K562 (cell line): ENCODE measurements at regions not wholly inside any gene's neighbourhood (a gene's known extent, or its start where the extent isn't known, plus 50 kb on each side); places are given as distances from the start of the nearest gene placed in this dataset.
A peak's percentile ranks its signal among the peaks of the same experiment; 100 is the strongest.

Experiments used
- ATAC-seq: fragments of 200-7000 bp; cut with Tn5 transposase; 3 replicates; pipeline ENCODE4 v1.9.1; 2020; ENCODE audit warnings: moderate library complexity
- BruUV-seq: library from RNA; stranded (reverse); fragments of 400-500 nt; replicated peaks from 2 replicates; lab custom pipeline; 2021; lab: Mats Ljungman, UMichigan
- CTCF ChIA-PET: fragments of 300-600 bp; formaldehyde crosslinking; extraction: SDS; loops from one replicate; lab custom pipeline; 2021; ENCODE audit warnings: low intra/inter-chr PET ratio; lab: Yijun Ruan, JAX
- POLR2A ChIA-PET: fragments of 300-600, 350-650 bp; sonication (Branson Sonifier 250); formaldehyde crosslinking; extraction: SDS; loops from one replicate; lab custom pipeline; 2021; ENCODE audit warnings: antibody characterized with exemption, inconsistent platforms; lab: Yijun Ruan, JAX
- DNase-seq, 4 experiments: peaks; one replicate each; pipeline versions ENCODE4 v3.0.0 to v3.0.0-alpha.2; 2011 to 2018; ENCODE audit warnings: low spot score in 3 of 4, mixed read lengths in 3 of 4; ENCODE audit errors: extremely low read depth in 1 of 4
- FAIRE-seq: peaks from 2 replicates; lab custom pipeline; 2011; peaks lifted over from hg19 to GRCh38; lab: Jason Lieb, UNC
- H2AFZ ChIP-seq: 2 replicates; pipeline ENCODE4 v1.6.0; 2011; ENCODE audit warnings: low read depth, low read length, control low read depth, inconsistent platforms
- H3K27ac ChIP-seq: fragments of 200-600 bp; 3 replicates; pipeline ENCODE4 v1.8.0; 2011; ENCODE audit warnings: low read depth, mild to moderate bottlenecking, control low read depth, inconsistent platforms, low read length, moderate library complexity, mixed read lengths; ENCODE audit errors: extremely low read depth
- H3K27me3 ChIP-seq, 2 experiments: fragments of 300-600 bp in 1 of 2; 2 replicates in 1 of 2; 3 replicates in 1 of 2; pipeline versions ENCODE4 v1.6.0 to v1.8.0; 2011; ENCODE audit warnings: inconsistent platforms in 2 of 2, low read length in 2 of 2, mild to moderate bottlenecking in 1 of 2, mixed read lengths in 1 of 2, moderate library complexity in 1 of 2; ENCODE audit not compliant: control insufficient read depth in 2 of 2, insufficient read depth in 2 of 2
- H3K36me3 ChIP-seq: fragments of 300-600 bp; 3 replicates; pipeline ENCODE4 v1.8.0; 2011; ENCODE audit warnings: mild to moderate bottlenecking, low read length, inconsistent platforms; ENCODE audit not compliant: control insufficient read depth, insufficient read depth
- H3K4me1 ChIP-seq, 2 experiments: fragments of 200-600 bp in 1 of 2; replicated peaks in 1 of 2; 2 replicates in 1 of 2; 3 replicates in 1 of 2; pipeline versions ENCODE4 v1.5.1 to v1.8.0; 2011; ENCODE audit warnings: inconsistent platforms in 2 of 2, low read length in 2 of 2, mild to moderate bottlenecking in 1 of 2, mixed read lengths in 1 of 2, moderate library complexity in 1 of 2; ENCODE audit not compliant: control insufficient read depth in 2 of 2, insufficient read depth in 2 of 2
- H3K4me2 ChIP-seq: 2 replicates; pipeline ENCODE4 v1.6.1; 2011; ENCODE audit warnings: low read length, control low read depth, inconsistent platforms, mixed read lengths; ENCODE audit not compliant: insufficient read depth
- H3K4me3 ChIP-seq: fragments of 200-600 bp; sonication (generic), shearing (Covaris generic); 2 replicates; pipeline ENCODE4 v1.5.1; 2016; ENCODE audit warnings: control low read depth, inconsistent platforms
- H3K79me2 ChIP-seq: fragments of 200-600 bp; 3 replicates; pipeline ENCODE4 v1.8.0; 2011; ENCODE audit warnings: low read length, inconsistent platforms; ENCODE audit not compliant: control insufficient read depth, insufficient read depth
- H3K9ac ChIP-seq, 2 experiments: 2 replicates each; pipeline versions ENCODE4 v1.6.0 to v1.6.1; 2011; ENCODE audit warnings: low read depth in 2 of 2, low read length in 2 of 2, control low read depth in 1 of 2, inconsistent platforms in 1 of 2, mild to moderate bottlenecking in 1 of 2, mixed read lengths in 1 of 2; ENCODE audit not compliant: insufficient read depth in 1 of 2
- H3K9me1 ChIP-seq: one replicate; pipeline ENCODE4 v1.6.0; 2011; ENCODE audit warnings: inconsistent platforms, mild to moderate bottlenecking, low read length, moderate library complexity; ENCODE audit not compliant: control insufficient read depth, insufficient read depth
- H3K9me3 ChIP-seq: replicated peaks from 2 replicates; pipeline ENCODE4 v1.5.1; 2011; ENCODE audit warnings: low read depth, low read length, inconsistent platforms; ENCODE audit not compliant: control insufficient read depth, insufficient read depth
- H4K20me1 ChIP-seq: replicated peaks from 2 replicates; pipeline ENCODE4 v1.6.1; 2011; ENCODE audit warnings: low read length, inconsistent platforms, mixed read lengths; ENCODE audit not compliant: control insufficient read depth, insufficient read depth
- ARID1B ChIP-seq: fragments of 450-650 bp; IDR thresholded peaks from 2 replicates; pipeline ENCODE4 v1.6.1; 2016; ENCODE audit warnings: antibody characterized with exemption, mild to moderate bottlenecking, inconsistent platforms
- BHLHE40 ChIP-seq: IDR thresholded peaks from 2 replicates; pipeline ENCODE4 v1.6.1; 2011; ENCODE audit warnings: low read length, improper control_type of control experiment
- CBFA2T3 ChIP-seq: fragments of 450-650 bp; IDR thresholded peaks from 2 replicates; pipeline ENCODE4 v1.6.1; 2017
- FOSL1 ChIP-seq: fragments of 200-800 bp; sonication (Bioruptor generic); conservative IDR thresholded peaks from 2 replicates; pipeline ENCODE4 v1.6.1; 2016; ENCODE audit warnings: missing genetic modification characterization, missing compliant biosample characterization
- FOXA3 ChIP-seq, 2 experiments: fragments of 450-650 bp in 1 of 2; sonication (generic) in 1 of 2; formaldehyde crosslinking; IDR thresholded peaks in 1 of 2; conservative IDR thresholded peaks in 1 of 2; 2 replicates each; pipeline versions ENCODE4 v1.4.0 to v1.8.0; 2020 to 2022; ENCODE audit warnings: mild to moderate bottlenecking in 2 of 2, missing genetic modification reagents in 1 of 2
- KDM1A ChIP-seq, 2 experiments: fragments of 450-650 bp; IDR thresholded peaks; 2 replicates each; pipeline ENCODE4 v1.6.1; 2016; ENCODE audit warnings: mild to moderate bottlenecking in 2 of 2
- MEIS2 ChIP-seq: fragments of 450-650 bp; IDR thresholded peaks from 2 replicates; pipeline ENCODE4 v1.6.1; 2014; ENCODE audit warnings: mild to moderate bottlenecking; ENCODE audit not compliant: partially characterized antibody
- NCOR1 ChIP-seq: fragments of 450-650 bp; IDR thresholded peaks from 2 replicates; pipeline ENCODE4 v1.6.1; 2016; ENCODE audit warnings: mild to moderate bottlenecking, moderate library complexity
- RCOR1 ChIP-seq, 2 experiments: IDR thresholded peaks; 2 replicates each; pipeline ENCODE4 v1.6.1; 2012; ENCODE audit warnings: low read depth in 2 of 2, low read length in 2 of 2, borderline replicate concordance in 1 of 2, improper control_type of control experiment in 1 of 2
- SMARCA4 ChIP-seq: fragments of 450-650 bp; IDR thresholded peaks from 2 replicates; pipeline ENCODE4 v1.6.1; 2016
- SOX6 ChIP-seq: fragments of 450-650 bp; IDR thresholded peaks from 2 replicates; pipeline ENCODE4 v1.6.1; 2014; ENCODE audit warnings: mild to moderate bottlenecking
- TCF3 ChIP-seq: sonication (generic); formaldehyde crosslinking; IDR thresholded peaks from 2 replicates; pipeline ENCODE4 v1.4.0; 2020; ENCODE audit warnings: mild to moderate bottlenecking, missing genetic modification reagents
- TEAD4 ChIP-seq, 2 experiments: sonication (generic) in 1 of 2; formaldehyde crosslinking in 1 of 2; IDR thresholded peaks; 2 replicates each; pipeline versions ENCODE4 v1.6.1 to v1.8.0; 2012 to 2022; ENCODE audit warnings: borderline replicate concordance in 1 of 2, inconsistent platforms in 1 of 2, low read length in 1 of 2, mild to moderate bottlenecking in 1 of 2, missing genetic modification reagents in 1 of 2
- ZC3H4 ChIP-seq: sonication (generic); formaldehyde crosslinking; IDR thresholded peaks from 2 replicates; pipeline ENCODE4 v1.9.0; 2021; ENCODE audit warnings: missing genetic modification reagents, borderline replicate concordance
- ZNF239 ChIP-seq: fragments of 250-450 bp; sonication (Bioruptor Pico); IDR thresholded peaks from 2 replicates; pipeline ENCODE4 v1.4.0; 2020; ENCODE audit warnings: mild to moderate bottlenecking
- ZNF436 ChIP-seq: fragments of 250-450, 450-650 bp; sonication (Bioruptor Pico); formaldehyde crosslinking; IDR thresholded peaks from 2 replicates; pipeline ENCODE4 v1.7.0; 2020; ENCODE audit warnings: mild to moderate bottlenecking
- ZNF445 ChIP-seq: fragments of 250-450 bp; sonication (Bioruptor Pico); IDR thresholded peaks from 2 replicates; pipeline ENCODE4 v1.4.0; 2020; ENCODE audit warnings: low read depth, mild to moderate bottlenecking, moderate library complexity
- ZNF561 ChIP-seq: fragments of 450-650 bp; formaldehyde crosslinking; conservative IDR thresholded peaks from 2 replicates; pipeline ENCODE4 v1.4.0; 2020; ENCODE audit warnings: mild to moderate bottlenecking, moderate library complexity
- WGBS: fragments of 100-300 bp; shearing (Covaris generic); methylation state at CpG from one replicate; pipeline ENCODE4 v1.1.6; 2016; ENCODE audit warnings: low coverage, mixed read lengths; ENCODE audit not compliant: insufficient coverage; ENCODE audit errors: missing lambda C conversion rate; 5-methylcytosine and 5-hydroxymethylcytosine counted together
- in situ Hi-C: fragments of 300-500 bp; cut with MboI; formaldehyde crosslinking; loops from 4 replicates; pipeline ENCODE4 v1.15.0; 2018; ENCODE audit warnings: inconsistent platforms, mixed read lengths
- intact Hi-C: fragments of 100-400 bp; cut with micrococcal nuclease; formaldehyde crosslinking; loops from 2 replicates; pipeline ENCODE4 v1.14.2; 2022
- TF ChIP-seq, protein P1 (sequence below): fragments of 450-650 bp; formaldehyde crosslinking; IDR thresholded peaks from 2 replicates; pipeline ENCODE4 v1.4.0; 2020; ENCODE audit warnings: mild to moderate bottlenecking, moderate library complexity
- TF ChIP-seq, protein P2 (sequence below): fragments of 450-650 bp; IDR thresholded peaks from 2 replicates; pipeline ENCODE4 v1.6.1; 2016; ENCODE audit warnings: low read depth, mild to moderate bottlenecking, moderate library complexity

DNA sequence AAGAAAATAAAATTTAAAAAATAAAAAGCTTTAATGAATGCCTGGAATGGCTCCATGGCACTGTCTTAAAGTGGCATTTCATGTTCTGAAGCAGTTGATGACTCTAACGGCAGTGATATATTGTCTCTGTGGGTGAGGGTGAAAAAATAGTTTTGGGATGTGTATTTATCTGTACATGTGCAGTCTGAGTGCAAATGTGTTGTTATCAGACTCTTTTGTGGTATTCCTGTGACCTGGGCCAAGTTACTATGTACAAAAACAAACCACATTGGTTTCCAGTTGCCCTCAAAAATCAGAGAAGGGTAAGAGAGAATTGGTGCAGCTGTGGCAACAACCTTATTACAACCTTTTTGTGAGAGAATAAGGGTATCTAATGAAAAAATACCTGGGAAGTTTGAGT is 81.7 kb upstream of the CCDC91 start:
- Histone ChIP-seq H3K79me2 (no peaks in the 10 kb centered on the region), H3K27ac (no peak overlapping the region), H2AFZ (no peak overlapping the region), H3K4me3 (no peak overlapping the region), H3K27me3 (no peaks in the 10 kb centered on the region), H3K4me1 (peaks cover 0 to 6% of the 10 kb centered on the region in 2 experiments; a peak in 2 of 5 replicates), H3K4me2 (no peak overlapping the region), H3K9ac (no peak overlapping the region), H3K36me3 (no peaks in the 10 kb centered on the region), H4K20me1 (no peaks in the 10 kb centered on the region), H3K9me1 (no peaks in the 10 kb centered on the region), H3K9me3 (no peaks in the 10 kb centered on the region)
- intact Hi-C loops (no loop called here), in situ Hi-C loops (no loop called here)
- 5% methylated on average over 1 of the region's 1 CpG for WGBS
- ATAC-seq (no peak; the same call in 2 of the 3 replicates), DNase-seq (peak in 1 of 4 experiments; percentile 40), FAIRE-seq (no peak)
- CTCF ChIA-PET, result no interaction called here
- POLR2A ChIA-PET, result no interaction called here
- TF ChIP-seq FOXA3 (CRISPR knock-in tag; conservative IDR thresholded peaks at IDR 0.05 in 1 of 2, IDR thresholded peaks at IDR 0.05 in 1 of 2) (peak in 1 of 2 experiments; percentile 61; a peak in 1 of 4 replicates), NCOR1 (0 out of 2 replicates have a peak, but pooled peaks have one; percentile 12), KDM1A (IDR thresholded peaks at IDR 0.05) (peak; percentile 77 to 85), ZNF239 (CRISPR knock-in tag) (no peak), ZNF445 (CRISPR knock-in tag) (no peak), SMARCA4 (0 out of 2 replicates have a peak, but pooled peaks have one; percentile 17), ZC3H4 (CRISPR knock-in tag) (no peak), SOX6 (peak; percentile 25; the same call in 1 of the 2 replicates), CBFA2T3 (peak; percentile 70), ZNF436 (CRISPR knock-in tag) (no peak), RCOR1 (IDR thresholded peaks at IDR 0.05; ENCODE audit: borderline replicate concordance in 1 of 2, low read depth in 2 of 2, low read length in 2 of 2) (peak in 1 of 2 experiments; percentile 87; a peak in 2 of 4 replicates), MEIS2 (peak; percentile 36), ARID1B (peak; percentile 26; the same call in 1 of the 2 replicates), FOSL1 (tag) (peak; percentile 28; the same call in 1 of the 2 replicates), BHLHE40 (peak; percentile 42; the same call in 1 of the 2 replicates), ZNF561 (CRISPR knock-in tag) (no peak), TEAD4 (IDR thresholded peaks at IDR 0.05; ENCODE audit: low read length) (peak; percentile 74), TEAD4 (CRISPR knock-in tag; IDR thresholded peaks at IDR 0.05; ENCODE audit: borderline replicate concordance) (no peak), TCF3 (CRISPR knock-in tag) (peak; percentile 38)
- TF ChIP-seq, protein P1, sequence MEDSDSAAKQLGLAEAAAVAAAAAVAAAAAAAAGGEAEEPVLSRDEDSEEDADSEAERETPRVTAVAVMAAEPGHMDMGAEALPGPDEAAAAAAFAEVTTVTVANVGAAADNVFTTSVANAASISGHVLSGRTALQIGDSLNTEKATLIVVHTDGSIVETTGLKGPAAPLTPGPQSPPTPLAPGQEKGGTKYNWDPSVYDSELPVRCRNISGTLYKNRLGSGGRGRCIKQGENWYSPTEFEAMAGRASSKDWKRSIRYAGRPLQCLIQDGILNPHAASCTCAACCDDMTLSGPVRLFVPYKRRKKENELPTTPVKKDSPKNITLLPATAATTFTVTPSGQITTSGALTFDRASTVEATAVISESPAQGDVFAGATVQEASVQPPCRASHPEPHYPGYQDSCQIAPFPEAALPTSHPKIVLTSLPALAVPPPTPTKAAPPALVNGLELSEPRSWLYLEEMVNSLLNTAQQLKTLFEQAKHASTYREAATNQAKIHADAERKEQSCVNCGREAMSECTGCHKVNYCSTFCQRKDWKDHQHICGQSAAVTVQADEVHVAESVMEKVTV (CRISPR knock-in tag), result no peak
- TF ChIP-seq, protein P2, sequence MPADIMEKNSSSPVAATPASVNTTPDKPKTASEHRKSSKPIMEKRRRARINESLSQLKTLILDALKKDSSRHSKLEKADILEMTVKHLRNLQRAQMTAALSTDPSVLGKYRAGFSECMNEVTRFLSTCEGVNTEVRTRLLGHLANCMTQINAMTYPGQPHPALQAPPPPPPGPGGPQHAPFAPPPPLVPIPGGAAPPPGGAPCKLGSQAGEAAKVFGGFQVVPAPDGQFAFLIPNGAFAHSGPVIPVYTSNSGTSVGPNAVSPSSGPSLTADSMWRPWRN, result peak; percentile 16; the same call in 1 of the 2 replicates
- BruUV-seq, result no TSS peak
